ENCODE measurements at regions not wholly inside any gene's neighbourhood (a gene's known extent, or its start where the extent isn't known, plus 50 kb on each side); places are given as distances from the start of the nearest gene placed in this dataset.

GRCh38 chr4:35975617-35976355 is 268.5 kb downstream of the ARAP2 start:
- peak in 1 of 5 donors; percentile 26 for DNase-seq

- no peak for DNase-seq
Observed at GRCh38 chr4:35978551-35978950, 265.8 kb downstream of the ARAP2 start.

DNA sequence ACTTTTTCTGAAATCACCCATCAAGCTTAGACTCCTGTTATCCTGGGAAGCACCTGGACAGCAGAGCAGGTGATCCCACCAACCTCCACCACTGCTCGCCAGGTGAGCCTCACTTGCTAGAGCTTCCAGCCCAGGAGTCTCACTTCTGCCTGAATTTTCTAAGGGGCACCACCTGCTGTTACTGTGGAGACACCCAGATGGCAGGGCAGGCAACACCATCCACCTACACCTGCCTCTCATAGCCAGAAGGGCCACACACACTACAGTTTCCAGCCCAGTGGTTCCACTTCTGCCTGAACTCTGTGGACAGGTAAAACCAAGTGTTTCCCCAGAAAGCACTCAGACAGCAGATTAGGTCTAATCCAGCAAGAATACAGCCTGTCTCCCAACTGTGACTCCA is 262.0 kb downstream of the ARAP2 start:
- DNase-seq = no peak

- no peak for DNase-seq
Observed at GRCh38 chr4:35986537-35986936, 257.8 kb downstream of the ARAP2 start.

DNA sequence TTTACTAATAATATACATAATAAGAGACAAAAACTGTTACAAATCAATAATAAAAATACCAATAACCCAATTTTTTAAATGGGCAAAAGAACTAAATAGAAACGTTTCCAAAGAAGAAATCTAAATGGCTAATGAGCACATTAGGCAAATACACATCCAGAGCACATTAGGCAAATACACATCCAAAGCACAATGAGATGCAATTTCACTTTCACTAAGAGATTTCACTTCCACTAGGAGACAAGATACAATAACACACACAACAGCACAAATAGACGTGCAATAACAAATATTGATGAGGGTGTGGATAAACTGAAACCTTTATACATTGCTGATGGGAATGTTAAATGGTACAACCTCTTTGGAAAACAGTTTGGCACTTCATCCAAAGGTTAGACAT is 250.7 kb downstream of the ARAP2 start:
- no peak for DNase-seq

- no peak for DNase-seq
Observed at GRCh38 chr4:36000941-36001557, 243.3 kb downstream of the ARAP2 start.

GRCh38 chr4:36003051-36003450 is 241.3 kb downstream of the ARAP2 start:
- no peak for DNase-seq

DNA sequence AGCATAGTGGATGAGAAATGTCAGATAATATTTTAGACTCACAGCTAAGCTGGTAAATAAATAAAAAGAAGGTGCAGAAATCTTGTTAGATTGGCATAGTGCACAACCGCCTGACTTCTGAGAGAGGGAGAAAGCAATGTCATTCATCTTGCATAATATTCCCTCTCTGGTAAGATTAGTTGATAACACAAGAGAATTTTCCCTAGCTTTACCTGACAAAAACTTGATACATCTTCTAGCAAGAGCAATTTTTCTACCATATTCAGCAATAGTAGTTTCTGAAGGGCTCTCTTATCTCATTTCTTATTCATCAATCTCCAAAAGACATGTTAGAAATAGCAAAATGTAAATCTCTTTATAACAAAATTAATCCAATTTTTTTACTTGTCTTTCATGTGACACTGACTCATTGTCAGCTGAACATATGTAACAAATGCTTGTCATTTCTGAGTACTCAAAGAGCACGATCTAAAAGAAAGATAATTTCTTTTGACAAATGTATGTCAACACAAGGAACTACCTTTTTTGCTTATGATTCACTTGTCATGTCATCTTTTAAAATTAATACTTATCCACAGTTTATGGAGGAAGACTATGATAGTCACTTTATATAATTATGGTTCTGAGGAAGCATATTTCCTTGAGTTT is 240.0 kb downstream of the ARAP2 start:
- no peak for DNase-seq

- no peak for DNase-seq
Observed at GRCh38 chr4:36006226-36006625, 238.1 kb downstream of the ARAP2 start.

DNA sequence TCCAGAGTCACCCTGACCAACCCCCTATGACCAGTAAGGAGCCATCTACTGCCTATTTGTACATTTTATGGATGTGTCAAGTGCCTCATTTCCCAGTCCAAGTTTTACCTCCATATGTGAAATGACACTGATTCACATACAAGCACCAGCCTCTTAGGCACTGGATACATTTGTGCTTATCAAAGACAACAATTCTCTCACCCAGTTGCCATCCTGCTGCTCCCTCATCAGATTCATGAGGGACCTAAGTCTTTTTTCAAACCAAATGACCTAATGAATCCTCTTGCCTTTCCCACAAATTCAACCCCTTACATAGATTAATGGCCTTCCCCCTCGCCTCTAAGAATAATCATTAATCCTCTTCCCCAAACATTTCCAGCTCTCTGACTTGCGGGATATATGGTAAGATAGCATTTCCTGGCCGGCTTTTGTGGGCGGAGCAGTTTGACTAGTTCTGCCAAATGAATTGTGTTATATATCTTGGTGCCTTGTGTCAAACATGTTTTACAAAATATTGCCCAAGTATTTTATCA is 233.9 kb downstream of the ARAP2 start:
- DNase-seq = no peak

DNA sequence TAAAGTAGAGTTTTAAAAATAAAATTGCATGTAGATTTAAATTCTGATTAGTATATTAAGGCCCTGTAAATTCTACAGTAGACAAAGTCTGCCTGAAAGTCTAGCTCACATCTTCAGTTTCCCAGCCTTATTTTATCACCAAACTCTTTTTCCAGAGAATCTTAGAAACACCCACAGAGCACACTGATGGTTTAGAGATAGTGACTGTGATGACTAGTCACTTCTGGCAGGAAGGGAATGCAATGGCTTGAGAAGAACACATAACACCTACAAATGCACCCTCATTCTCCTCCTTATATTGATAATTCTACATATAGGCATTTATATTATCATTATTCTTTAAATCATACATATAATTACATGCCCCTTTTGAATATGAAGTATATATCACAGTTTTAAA is 232.9 kb downstream of the ARAP2 start:
- DNase-seq = no peak

DNA sequence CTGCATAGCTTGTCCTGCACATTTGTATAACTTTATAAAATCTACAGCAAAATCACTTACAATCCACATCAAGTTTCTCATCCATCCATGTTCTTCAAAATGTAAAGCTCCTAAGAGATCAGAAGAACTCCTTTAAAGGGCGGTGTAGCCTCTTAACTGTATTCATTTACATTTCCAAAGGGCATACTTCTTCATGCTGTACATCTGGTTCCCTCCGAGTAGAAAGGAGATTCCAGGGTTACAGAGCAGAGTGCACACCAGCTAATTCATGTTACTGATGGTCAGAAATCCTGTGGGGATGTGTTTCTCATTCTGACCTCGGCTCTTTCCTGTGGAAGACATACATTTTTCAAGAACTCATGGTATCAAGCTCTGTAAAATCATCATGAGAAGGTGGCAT is 231.8 kb downstream of the ARAP2 start:
- DNase-seq = no peak

DNA sequence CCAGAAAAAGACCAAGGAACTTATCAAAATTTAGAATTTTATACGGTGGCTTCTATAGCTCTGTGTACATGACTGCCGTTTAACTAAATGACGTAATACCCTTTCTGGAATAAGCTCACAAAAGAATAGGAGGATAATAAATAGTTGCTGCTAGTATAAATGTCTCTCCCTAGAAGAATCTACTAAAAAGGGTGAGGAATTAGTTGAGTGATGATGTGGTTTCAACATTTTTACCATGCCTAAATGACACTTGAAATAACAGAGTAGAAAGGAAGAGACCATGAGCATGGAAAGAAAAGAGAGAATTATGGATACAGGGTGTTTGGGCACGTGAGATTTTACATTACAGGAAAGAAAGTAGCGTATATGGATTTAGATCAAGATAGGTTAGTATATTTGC is 231.1 kb downstream of the ARAP2 start:
- DNase-seq = no peak
